SK-N-SH (cell line): ENCODE measurements at regions not wholly inside any gene's neighbourhood (a gene's known extent, or its start where the extent isn't known, plus 50 kb on each side); places are given as distances from the start of the nearest gene placed in this dataset.
A peak's percentile ranks its signal among the peaks of the same experiment; 100 is the strongest.

Experiments used
- CTCF ChIA-PET: fragments of 300-600, 350-600 bp; formaldehyde crosslinking; extraction: SDS; loops from one replicate; lab custom pipeline; 2021; lab: Yijun Ruan, JAX
- POLR2A ChIA-PET: fragments of 350-600 bp; sonication (Branson Sonifier 250); formaldehyde crosslinking; extraction: SDS; loops from one replicate; lab custom pipeline; 2020; ENCODE audit warnings: antibody characterized with exemption, inconsistent platforms; lab: Yijun Ruan, JAX
- DNase-seq: peaks from one replicate; pipeline ENCODE4 v3.0.0; 2012
- H2AFZ ChIP-seq: fragments of 200-600 bp; sonication (generic); 2 replicates; pipeline ENCODE4 v1.8.1; 2016; ENCODE audit warnings: antibody characterized with exemption, mild to moderate bottlenecking, low read depth
- H3F3A ChIP-seq: fragments of 200-600 bp; sonication (generic); replicated peaks from 2 replicates; pipeline ENCODE3; 2016; ENCODE audit warnings: antibody characterized with exemption, mild to moderate bottlenecking; ENCODE audit not compliant: insufficient read depth
- H3K27ac ChIP-seq, 2 experiments: fragments of 200-500 bp in 1 of 2; fragments of 200-600 bp in 1 of 2; sonication (Bioruptor generic) in 1 of 2; sonication (generic), shearing (Covaris generic) in 1 of 2; 2 replicates each; pipeline versions ENCODE4 v1.5.1 to v1.6.1; 2014 to 2016; ENCODE audit warnings: low read depth in 2 of 2, inconsistent platforms in 1 of 2, low read length in 1 of 2, mild to moderate bottlenecking in 1 of 2, mixed read lengths in 1 of 2
- H3K27me3 ChIP-seq: fragments of 200-600 bp; sonication (generic), shearing (Covaris generic); 2 replicates; pipeline ENCODE4 v1.6.1; 2016; ENCODE audit warnings: mixed run types; ENCODE audit not compliant: insufficient read depth
- H3K36me3 ChIP-seq, 2 experiments: fragments of 200-500 bp in 1 of 2; fragments of 200-600 bp in 1 of 2; sonication (Bioruptor generic) in 1 of 2; sonication (generic) in 1 of 2; replicated peaks in 1 of 2; 2 replicates each; pipeline versions ENCODE3 to v1.5.1; 2014 to 2016; ENCODE audit warnings: low read length in 1 of 2, mild to moderate bottlenecking in 1 of 2; ENCODE audit not compliant: insufficient read depth in 2 of 2, control insufficient read depth in 1 of 2
- H3K4me1 ChIP-seq, 2 experiments: fragments of 200-500 bp in 1 of 2; fragments of 200-600 bp in 1 of 2; sonication (Bioruptor generic) in 1 of 2; sonication (generic), shearing (Covaris generic) in 1 of 2; 2 replicates each; pipeline versions ENCODE4 v1.5.1 to v1.6.1; 2014 to 2016; ENCODE audit warnings: low read depth in 1 of 2, low read length in 1 of 2, mixed run types in 1 of 2; ENCODE audit not compliant: insufficient read depth in 2 of 2, control insufficient read depth in 1 of 2
- H3K4me2 ChIP-seq: fragments of 200-600 bp; sonication (generic), shearing (Covaris generic); 2 replicates; pipeline ENCODE4 v1.6.1; 2017; ENCODE audit warnings: mixed run types
- H3K4me3 ChIP-seq, 2 experiments: fragments of 200-500 bp in 1 of 2; fragments of 200-600 bp in 1 of 2; sonication (Bioruptor generic) in 1 of 2; sonication (generic), shearing (Covaris generic) in 1 of 2; 2 replicates each; pipeline versions ENCODE4 v1.5.1 to v1.8.1; 2014 to 2016; ENCODE audit warnings: low read depth in 2 of 2, inconsistent platforms in 1 of 2, low read length in 1 of 2, mild to moderate bottlenecking in 1 of 2, mixed read lengths in 1 of 2, moderate library complexity in 1 of 2
- H3K79me2 ChIP-seq: fragments of 200-600 bp; sonication (generic); 2 replicates; pipeline ENCODE4 v1.8.1; 2017; ENCODE audit warnings: mild to moderate bottlenecking; ENCODE audit not compliant: insufficient read depth
- H3K9ac ChIP-seq: fragments of 200-600 bp; sonication (generic); 2 replicates; pipeline ENCODE4 v1.6.1; 2017; ENCODE audit warnings: mixed run types
- H3K9me2 ChIP-seq: fragments of 200-600 bp; sonication (generic); 2 replicates; pipeline ENCODE4 v1.6.1; 2017; ENCODE audit warnings: mixed run types
- H3K9me3 ChIP-seq: fragments of 200-600 bp; sonication (generic); 2 replicates; pipeline ENCODE4 v1.6.1; 2017; ENCODE audit warnings: mixed run types, mild to moderate bottlenecking, moderate library complexity
- H4K20me1 ChIP-seq: fragments of 200-600 bp; sonication (generic); 2 replicates; pipeline ENCODE4 v1.6.1; 2017; ENCODE audit warnings: mild to moderate bottlenecking, mixed run types; ENCODE audit not compliant: insufficient read depth
- ELF1 ChIP-seq: IDR thresholded peaks from 2 replicates; pipeline ENCODE4 v1.4.0; 2012
- EP300 ChIP-seq, 2 experiments: IDR thresholded peaks; 2 replicates each; pipeline versions ENCODE4 v1.4.0 to v1.6.1; 2012; ENCODE audit warnings: borderline replicate concordance in 1 of 2, low read depth in 1 of 2, low read length in 1 of 2
- EZH2phosphoT487 ChIP-seq: fragments of 200-600 bp; sonication (generic); IDR thresholded peaks from 2 replicates; pipeline ENCODE4 v1.6.1; 2017; ENCODE audit warnings: low read depth, mixed run types, mild to moderate bottlenecking, antibody characterized with exemption, moderate library complexity, borderline replicate concordance
- FOSL2 ChIP-seq: IDR thresholded peaks from 2 replicates; pipeline ENCODE4 v1.4.0; 2012; ENCODE audit warnings: low read depth, mild to moderate bottlenecking, moderate library complexity, borderline replicate concordance
- GATA2 ChIP-seq: sonication (generic); formaldehyde crosslinking; IDR thresholded peaks from 2 replicates; pipeline ENCODE4 v1.5.0; 2020; ENCODE audit warnings: mild to moderate bottlenecking, missing genetic modification reagents
- JUND ChIP-seq: IDR thresholded peaks from 2 replicates; pipeline ENCODE4 v1.4.0; 2012
- MEF2A ChIP-seq: IDR thresholded peaks from 2 replicates; pipeline ENCODE4 v1.4.0; 2012; ENCODE audit warnings: low read depth, borderline replicate concordance
- MXI1 ChIP-seq: IDR thresholded peaks from 2 replicates; pipeline ENCODE4 v1.6.1; 2012; ENCODE audit warnings: mild to moderate bottlenecking, low read depth, low read length, improper control_type of control experiment
- NFIC ChIP-seq: IDR thresholded peaks from 2 replicates; pipeline ENCODE4 v1.4.0; 2012; ENCODE audit warnings: borderline replicate concordance
- PBX3 ChIP-seq: IDR thresholded peaks from 2 replicates; pipeline ENCODE4; 2012
- RCOR1 ChIP-seq: fragments of 150-350 bp; IDR thresholded peaks from 2 replicates; pipeline ENCODE4 v1.6.1; 2017; ENCODE audit warnings: antibody characterized with exemption, low read length
- REST ChIP-seq: IDR thresholded peaks from 2 replicates; pipeline ENCODE4 v1.6.1; 2012; ENCODE audit warnings: mild to moderate bottlenecking, low read depth, low read length, moderate library complexity
- RXRA ChIP-seq: IDR thresholded peaks from 2 replicates; pipeline ENCODE4 v1.4.0; 2012; ENCODE audit warnings: low read depth, mild to moderate bottlenecking, borderline replicate concordance
- SIN3A ChIP-seq: IDR thresholded peaks from 2 replicates; pipeline ENCODE4 v1.6.1; 2012; ENCODE audit warnings: low read depth, mild to moderate bottlenecking, low read length, moderate library complexity, borderline replicate concordance
- USF1 ChIP-seq: IDR thresholded peaks from 2 replicates; pipeline ENCODE4 v1.4.0; 2012; ENCODE audit warnings: low read depth, borderline replicate concordance
- WGBS: methylation state at CpG from one replicate; pipeline ENCODE4 v1.1.6; 2017; ENCODE audit warnings: low lambda C conversion rate; 5-methylcytosine and 5-hydroxymethylcytosine counted together

GRCh38 chr15:62752657-62753517 lies 289.7 kb upstream of the TPM1 start:
- Histone ChIP-seq H3K79me2 (peaks cover 23% of the 10 kb centered on the region; the same call in 1 of the 2 replicates), H3F3A (peaks cover 31% of the 10 kb centered on the region), H3K27me3 (no peaks in the 10 kb centered on the region), H3K9me3 (no peaks in the 10 kb centered on the region), H3K4me1 (peaks cover 10 to 38% of the 10 kb centered on the region in 2 experiments)
- TF ChIP-seq MXI1 (no peak), JUND (peak; percentile 16; the same call in 1 of the 2 replicates), SIN3A (no peak), EP300 (IDR thresholded peaks at IDR 0.05; ENCODE audit: borderline replicate concordance in 1 of 2, low read depth in 1 of 2, low read length in 1 of 2) (no peak), EZH2phosphoT487 (no peak), USF1 (no peak), NFIC (no peak), ELF1 (no peak), FOSL2 (peak; percentile 24; the same call in 1 of the 2 replicates), RCOR1 (no peak), REST (no peak), MEF2A (0 out of 2 replicates have a peak, but pooled peaks have one; percentile 13), PBX3 (0 out of 2 replicates have a peak, but pooled peaks have one; percentile 14), RXRA (no peak), GATA2 (no peak)
- TF ChIP-seq, all 33 proteins: peak for 4
- Histone ChIP-seq H4K20me1 (no peaks in the 10 kb centered on the region), H3K9ac (peak overlapping the region; percentile 38; the same call in 1 of the 2 replicates), H3K4me3 (no peak overlapping the region), H3K4me2 (peak overlapping the region; percentile 17; the same call in 1 of the 2 replicates), H3K36me3 (peaks cover 44 to 75% of the 10 kb centered on the region in 2 experiments), H3K9me2 (no peaks in the 10 kb centered on the region), H3K27ac (peak overlapping the region in 1 of 2 experiments; percentile 81; a peak in 3 of 4 replicates), H2AFZ (no peak overlapping the region)
- no peak for DNase-seq
- ChIA-PET CTCF (interaction anchor here (1.6 to 8.0 kb wide), 2 partner anchors 8 to 29 kb away, joined by 5 to 89 read pairs; no protein-coding TSS in a partner anchor), POLR2A (no interaction called here)
- 99% methylated on average over 6 of the region's 6 CpGs for WGBS
